Hepatocyte (in vitro differentiated cells): ENCODE measurements at regions not wholly inside any gene's neighbourhood (a gene's known extent, or its start where the extent isn't known, plus 50 kb on each side); places are given as distances from the start of the nearest gene placed in this dataset.
"Not testable (repeated sequence)": the region's sequence is repeated elsewhere in the genome, so short reads cannot be mapped to it uniquely, and the experiment has no call there.

Source experiments
- CTCF ChIP-seq: fragments of 200-600 bp; sonication (generic); IDR thresholded peaks from 2 replicates; pipeline ENCODE4 v1.5.1; 2016; ENCODE audit warnings: antibody characterized with exemption, mild to moderate bottlenecking; ENCODE audit not compliant: poor library complexity
- EZH2 ChIP-seq: fragments of 200-600 bp; sonication (generic); IDR thresholded peaks from 2 replicates; pipeline ENCODE4 v1.6.1; 2016; ENCODE audit warnings: antibody characterized with exemption, mild to moderate bottlenecking, borderline replicate concordance
- EZH2phosphoT487 ChIP-seq: fragments of 200-600 bp; sonication (generic); IDR thresholded peaks from one replicate; pipeline ENCODE4 v1.6.1; 2018; ENCODE audit warnings: antibody characterized with exemption, mild to moderate bottlenecking, low read depth, moderate library complexity; ENCODE audit not compliant: unreplicated experiment, severe bottlenecking

- TF ChIP-seq CTCF, EZH2, EZH2phosphoT487: not testable (repeated sequence)
These were observed 176.9 kb downstream of the TTC6 start for GRCh38 chr14:37772283-37772682.
